ENCODE measurements at regions not wholly inside any gene's neighbourhood (a gene's known extent, or its start where the extent isn't known, plus 50 kb on each side); places are given as distances from the start of the nearest gene placed in this dataset.

- DNase-seq (ENCODE audit: low read depth, low spot score) (no peak), ATAC-seq (no peak)
- no peak for TF ChIP-seq TCF7L2 (IDR thresholded peaks at IDR 0.05; ENCODE audit: low read depth, low read length)
- TF ChIP-seq POLR2AphosphoS5 (IDR thresholded peaks at IDR 0.05; ENCODE audit: low read depth, low read length), result no peak
- TF ChIP-seq SIN3A (IDR thresholded peaks at IDR 0.05; ENCODE audit: borderline replicate concordance, insufficient read depth, low read depth, low read length), result no peak
- TF ChIP-seq CTCF (IDR thresholded peaks at IDR 0.05), result no peak
- TF ChIP-seq REST (IDR thresholded peaks at IDR 0.05; ENCODE audit: insufficient read depth in 1 of 2, low read depth in 2 of 2, low read length in 1 of 2), result no peak
- H3K27ac ChIP-seq (ENCODE audit: low read length), result no peak overlapping the region
- no peaks in the 10 kb centered on the region for H3K4me1 ChIP-seq (ENCODE audit: control insufficient read depth, insufficient read depth, low read length)
- ChIA-PET CTCF (no interaction called here), POLR2A (no interaction called here)
- H3K9me3 ChIP-seq (ENCODE audit: control insufficient read depth, insufficient read depth, low read depth, low read length), result no peaks in the 10 kb centered on the region
- H3K4me3 ChIP-seq (ENCODE audit: low read depth in 2 of 2, low read length in 2 of 2), result no peak overlapping the region
- in situ Hi-C loops (cut with HindIII; ENCODE audit: low pct_unique_long_range_greater_than_20kb, low sequenced_read_pairs) (no loop called here), intact Hi-C loops (cut with micrococcal nuclease; ENCODE audit: unreplicated experiment) (no loop called here)
- BruUV-seq (replicated peaks), result no TSS peak
- no peaks in the 10 kb centered on the region for H3K27me3 ChIP-seq (ENCODE audit: control insufficient read depth, insufficient read depth, low read length)
- H3K36me3 ChIP-seq (ENCODE audit: control insufficient read depth, insufficient read depth, low read length), result no peaks in the 10 kb centered on the region
These were observed 96.6 kb upstream of the MAN1A1 start for GRCh38 chr6:119446115-119446554.

- no TSS peak for BruUV-seq (replicated peaks)
- Histone ChIP-seq H3K27ac (ENCODE audit: low read length) (no peak overlapping the region), H3K36me3 (ENCODE audit: control insufficient read depth, insufficient read depth, low read length) (no peaks in the 10 kb centered on the region), H3K4me3 (ENCODE audit: low read depth in 2 of 2, low read length in 2 of 2) (no peak overlapping the region), H3K9me3 (ENCODE audit: control insufficient read depth, insufficient read depth, low read depth, low read length) (no peaks in the 10 kb centered on the region), H3K27me3 (ENCODE audit: control insufficient read depth, insufficient read depth, low read length) (no peaks in the 10 kb centered on the region), H3K4me1 (ENCODE audit: control insufficient read depth, insufficient read depth, low read length) (no peaks in the 10 kb centered on the region)
- intact Hi-C loops (cut with micrococcal nuclease; ENCODE audit: unreplicated experiment), result no loop called here
- ChIA-PET CTCF (no interaction called here), POLR2A (no interaction called here)
- in situ Hi-C loops (cut with HindIII; ENCODE audit: low pct_unique_long_range_greater_than_20kb, low sequenced_read_pairs), result no loop called here
- no peak for ATAC-seq
- TF ChIP-seq TCF7L2 (IDR thresholded peaks at IDR 0.05; ENCODE audit: low read depth, low read length), result no peak
- no peak for TF ChIP-seq REST (IDR thresholded peaks at IDR 0.05; ENCODE audit: insufficient read depth in 1 of 2, low read depth in 2 of 2, low read length in 1 of 2)
- no peak for TF ChIP-seq POLR2AphosphoS5 (IDR thresholded peaks at IDR 0.05; ENCODE audit: low read depth, low read length)
- TF ChIP-seq CTCF (IDR thresholded peaks at IDR 0.05), result no peak
- TF ChIP-seq SIN3A (IDR thresholded peaks at IDR 0.05; ENCODE audit: borderline replicate concordance, insufficient read depth, low read depth, low read length), result no peak
- no peak for DNase-seq (ENCODE audit: low read depth, low spot score)
These were observed 96.1 kb upstream of the MAN1A1 start for GRCh38 chr6:119445666-119446065.
